A673 (cell line): ENCODE measurements at regions not wholly inside any gene's neighbourhood (a gene's known extent, or its start where the extent isn't known, plus 50 kb on each side); places are given as distances from the start of the nearest gene placed in this dataset.

Source experiments
- BruUV-seq: library from RNA; stranded (reverse); fragments of 400-500 nt; replicated peaks from 2 replicates; lab custom pipeline; 2021; lab: Mats Ljungman, UMichigan
- CTCF ChIA-PET: fragments of 300-600 bp; sonication (Branson Sonifier 250); formaldehyde crosslinking; loops from one replicate; lab custom pipeline; 2022; ENCODE audit warnings: antibody characterized with exemption; lab: Charles Lee
- POLR2A ChIA-PET: fragments of 300-600 bp; sonication (Branson Sonifier 250); formaldehyde crosslinking; loops from one replicate; lab custom pipeline; 2022; ENCODE audit warnings: antibody characterized with exemption; ENCODE audit not compliant: low non-redundant PET; lab: Charles Lee
- DNase-seq: peaks from one replicate; pipeline ENCODE4 v3.0.0-alpha.2; 2015; ENCODE audit warnings: low spot score
- H3K27ac ChIP-seq: fragments of 200-600 bp; sonication (generic); 2 replicates; pipeline ENCODE4 v1.5.1; 2016; ENCODE audit warnings: mixed run types, low read depth, mild to moderate bottlenecking, mixed read lengths, antibody characterized with exemption, low read length; ENCODE audit not compliant: poor library complexity, severe bottlenecking
- H3K27me3 ChIP-seq: fragments of 200-600 bp; sonication (generic); replicated peaks from 2 replicates; pipeline ENCODE4 v1.6.1; 2017; ENCODE audit warnings: mixed run types, low read depth, mild to moderate bottlenecking, mixed read lengths, antibody characterized with exemption, low read length; ENCODE audit not compliant: insufficient read depth, poor library complexity
- H3K36me3 ChIP-seq: fragments of 200-600 bp; sonication (generic); 2 replicates; pipeline ENCODE4 v1.6.1; 2016; ENCODE audit warnings: mixed run types, mild to moderate bottlenecking, mixed read lengths, antibody characterized with exemption, low read length; ENCODE audit not compliant: insufficient read depth, poor library complexity, severe bottlenecking
- H3K4me1 ChIP-seq: fragments of 200-600 bp; sonication (generic); 2 replicates; pipeline ENCODE4 v1.6.1; 2017; ENCODE audit warnings: mixed run types, mild to moderate bottlenecking, mixed read lengths, antibody characterized with exemption, low read length; ENCODE audit not compliant: insufficient read depth, poor library complexity, severe bottlenecking
- H3K4me3 ChIP-seq: fragments of 200-600 bp; sonication (generic); 2 replicates; pipeline ENCODE4 v1.5.1; 2016; ENCODE audit warnings: low read depth, mixed run types, mild to moderate bottlenecking, mixed read lengths, low read length; ENCODE audit not compliant: poor library complexity, severe bottlenecking
- H3K9me3 ChIP-seq: fragments of 200-600 bp; sonication (generic); 2 replicates; pipeline ENCODE4 v1.6.1; 2016; ENCODE audit warnings: mixed run types, low read depth, mild to moderate bottlenecking, mixed read lengths, antibody characterized with exemption, low read length; ENCODE audit not compliant: poor library complexity, severe bottlenecking
- EZH2 ChIP-seq: fragments of 200-600 bp; sonication (generic); IDR thresholded peaks from 2 replicates; pipeline ENCODE4 v1.6.1; 2017; ENCODE audit warnings: borderline replicate concordance, low read depth, mild to moderate bottlenecking, mixed read lengths, antibody characterized with exemption, low read length; ENCODE audit not compliant: poor library complexity, severe bottlenecking
- intact Hi-C: fragments of 100-400 bp; cut with micrococcal nuclease; formaldehyde crosslinking; loops from one replicate; pipeline ENCODE4 v1.10.0; 2022; ENCODE audit not compliant: unreplicated experiment
- TF ChIP-seq, protein P1 (sequence below): fragments of 300-800, 200-600 bp; sonication (generic); conservative IDR thresholded peaks from 2 replicates; pipeline ENCODE4 v1.5.1; 2017; ENCODE audit warnings: low read depth, mild to moderate bottlenecking, antibody characterized with exemption, low read length, moderate library complexity, mixed read lengths

DNA sequence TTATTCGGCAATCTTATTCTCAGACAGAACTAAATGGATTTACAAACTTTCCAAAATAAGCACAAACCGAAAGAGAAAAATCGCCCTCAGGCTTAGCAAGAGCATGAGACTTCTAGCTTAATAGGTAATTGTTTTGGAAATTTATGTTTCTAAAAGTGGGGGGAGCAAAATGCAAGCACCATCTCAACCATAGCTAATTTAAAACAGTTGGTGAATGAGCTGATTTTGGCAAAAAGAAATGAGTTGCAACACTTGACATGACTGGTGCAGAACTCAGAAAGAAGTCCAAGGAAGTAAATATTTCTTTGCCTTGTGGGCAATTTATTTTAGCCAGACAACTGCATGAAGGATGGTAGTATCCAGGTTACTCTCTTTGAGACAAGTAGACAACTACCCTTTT lies 71.5 kb upstream of the PTGFR start:
- peak overlapping the region; percentile 22 for H3K4me3 ChIP-seq
- TF ChIP-seq, protein P1, sequence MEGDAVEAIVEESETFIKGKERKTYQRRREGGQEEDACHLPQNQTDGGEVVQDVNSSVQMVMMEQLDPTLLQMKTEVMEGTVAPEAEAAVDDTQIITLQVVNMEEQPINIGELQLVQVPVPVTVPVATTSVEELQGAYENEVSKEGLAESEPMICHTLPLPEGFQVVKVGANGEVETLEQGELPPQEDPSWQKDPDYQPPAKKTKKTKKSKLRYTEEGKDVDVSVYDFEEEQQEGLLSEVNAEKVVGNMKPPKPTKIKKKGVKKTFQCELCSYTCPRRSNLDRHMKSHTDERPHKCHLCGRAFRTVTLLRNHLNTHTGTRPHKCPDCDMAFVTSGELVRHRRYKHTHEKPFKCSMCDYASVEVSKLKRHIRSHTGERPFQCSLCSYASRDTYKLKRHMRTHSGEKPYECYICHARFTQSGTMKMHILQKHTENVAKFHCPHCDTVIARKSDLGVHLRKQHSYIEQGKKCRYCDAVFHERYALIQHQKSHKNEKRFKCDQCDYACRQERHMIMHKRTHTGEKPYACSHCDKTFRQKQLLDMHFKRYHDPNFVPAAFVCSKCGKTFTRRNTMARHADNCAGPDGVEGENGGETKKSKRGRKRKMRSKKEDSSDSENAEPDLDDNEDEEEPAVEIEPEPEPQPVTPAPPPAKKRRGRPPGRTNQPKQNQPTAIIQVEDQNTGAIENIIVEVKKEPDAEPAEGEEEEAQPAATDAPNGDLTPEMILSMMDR = no peak
- no peak for TF ChIP-seq EZH2
- BruUV-seq = no TSS peak
- H3K27me3 ChIP-seq = no peaks in the 10 kb centered on the region
- ChIA-PET POLR2A (no interaction called here), CTCF (no interaction called here)
- H3K9me3 ChIP-seq = no peaks in the 10 kb centered on the region
- no peaks in the 10 kb centered on the region for H3K36me3 ChIP-seq
- H3K4me1 ChIP-seq = peaks cover 17% of the 10 kb centered on the region
- peak overlapping the region; percentile 43 for H3K27ac ChIP-seq
- intact Hi-C loops = loop anchor here (10.0 kb wide), 1 partner anchor 275 kb away; no protein-coding TSS in a partner anchor
- peak; percentile 64 for DNase-seq

DNA sequence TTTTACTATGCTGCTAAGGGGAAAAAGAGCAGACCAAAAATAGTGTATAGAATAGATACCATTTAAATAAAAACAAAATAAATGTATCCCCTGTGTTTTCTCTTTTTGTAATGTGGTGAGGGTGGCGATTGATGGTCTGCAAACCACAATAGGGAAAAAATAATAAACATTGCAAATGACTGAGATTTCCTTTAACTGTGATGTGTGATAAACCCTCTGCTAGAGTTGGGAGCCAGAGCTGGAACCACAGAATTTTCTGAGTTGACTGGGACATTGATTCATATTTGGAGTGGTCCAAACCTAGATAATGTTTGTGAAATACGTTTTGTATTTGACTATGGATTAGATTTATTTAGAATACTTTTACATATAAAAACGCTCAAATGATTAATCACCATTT lies 70.6 kb upstream of the PTGFR start:
- Histone ChIP-seq H3K9me3 (no peaks in the 10 kb centered on the region), H3K27me3 (no peaks in the 10 kb centered on the region), H3K36me3 (no peaks in the 10 kb centered on the region), H3K4me3 (no peak overlapping the region), H3K27ac (peak overlapping the region; percentile 43), H3K4me1 (peaks cover 17% of the 10 kb centered on the region)
- BruUV-seq = no TSS peak
- CTCF ChIA-PET = no interaction called here
- no peak for DNase-seq
- TF ChIP-seq, protein P1 = no peak
- TF ChIP-seq EZH2 = no peak
- intact Hi-C loops = no loop called here
- POLR2A ChIA-PET = no interaction called here

DNA sequence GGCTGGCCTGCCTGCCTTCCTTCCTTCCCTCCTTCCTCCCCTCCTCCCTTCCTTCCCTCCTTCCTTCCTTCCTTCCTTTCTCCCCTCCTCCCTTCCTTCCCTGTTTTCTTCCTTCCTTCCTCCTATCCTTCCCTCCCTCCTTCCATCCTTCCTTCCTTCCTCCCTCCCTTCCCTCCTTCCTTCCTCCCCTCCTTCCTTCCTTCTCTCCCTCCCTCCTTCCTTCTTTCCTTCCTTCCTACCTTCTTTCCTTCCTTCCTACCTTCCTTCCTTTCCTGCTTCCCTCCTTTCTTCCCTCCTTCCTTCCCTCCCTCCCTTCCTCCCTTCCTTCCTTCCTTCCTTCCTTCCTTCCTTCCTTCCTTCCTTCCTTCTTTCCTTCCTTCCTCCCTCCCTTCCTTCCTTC lies 70.1 kb upstream of the PTGFR start:
- TF ChIP-seq EZH2 = no peak
- TF ChIP-seq, protein P1 = no peak
- intact Hi-C loops = no loop called here
- H3K4me1 ChIP-seq = peaks cover 17% of the 10 kb centered on the region
- CTCF ChIA-PET = no interaction called here
- DNase-seq = no peak
- no peak overlapping the region for H3K4me3 ChIP-seq
- H3K27ac ChIP-seq = no peak overlapping the region
- H3K27me3 ChIP-seq = no peaks in the 10 kb centered on the region
- H3K9me3 ChIP-seq = no peaks in the 10 kb centered on the region
- H3K36me3 ChIP-seq = no peaks in the 10 kb centered on the region
- POLR2A ChIA-PET = no interaction called here
- BruUV-seq = no TSS peak
